Suprapubic skin (tissue), 4 donors: ENCODE measurements at regions not wholly inside any gene's neighbourhood (a gene's known extent, or its start where the extent isn't known, plus 50 kb on each side); places are given as distances from the start of the nearest gene placed in this dataset.

ENCODE experiments used
- CTCF ChIP-seq, 2 donors: fragments of 200-600 bp in 1 of 2; fragments of 450-650 bp in 1 of 2; sonication (generic) in 1 of 2; IDR thresholded peaks; one replicate each; pipeline ENCODE4 v1.5.1; 2016 to 2019; ENCODE audit warnings: antibody characterized with exemption in 2 of 2, mild to moderate bottlenecking in 1 of 2, moderate library complexity in 1 of 2
- EP300 ChIP-seq: sonication (generic); formaldehyde crosslinking; IDR thresholded peaks from one replicate; pipeline ENCODE4 v1.6.1; 2017; ENCODE audit warnings: antibody characterized with exemption
- POLR2A ChIP-seq, 2 donors: fragments of 450-650 bp; IDR thresholded peaks; one replicate each; pipeline ENCODE4 v1.6.1; 2017; ENCODE audit warnings: antibody characterized with exemption in 2 of 2, mild to moderate bottlenecking in 2 of 2, moderate library complexity in 2 of 2
- POLR2AphosphoS5 ChIP-seq, 3 donors: sonication (generic); formaldehyde crosslinking; IDR thresholded peaks; one replicate each; pipeline ENCODE4 v1.6.1; 2017; ENCODE audit warnings: antibody characterized with exemption in 3 of 3

GRCh38 chr2:41572154-41572553, 475.7 kb upstream of the PKDCC start:
- TF ChIP-seq POLR2A (IDR thresholded peaks at IDR 0.05) = no peak
- TF ChIP-seq CTCF (IDR thresholded peaks at IDR 0.05) = no peak
- no peak for TF ChIP-seq EP300
- TF ChIP-seq POLR2AphosphoS5 (IDR thresholded peaks at IDR 0.05) = no peak
